ENCODE measurements at regions not wholly inside any gene's neighbourhood (a gene's known extent, or its start where the extent isn't known, plus 50 kb on each side); places are given as distances from the start of the nearest gene placed in this dataset.
"Not testable (repeated sequence)": the region's sequence is repeated elsewhere in the genome, so short reads cannot be mapped to it uniquely, and the experiment has no call there.

DNA sequence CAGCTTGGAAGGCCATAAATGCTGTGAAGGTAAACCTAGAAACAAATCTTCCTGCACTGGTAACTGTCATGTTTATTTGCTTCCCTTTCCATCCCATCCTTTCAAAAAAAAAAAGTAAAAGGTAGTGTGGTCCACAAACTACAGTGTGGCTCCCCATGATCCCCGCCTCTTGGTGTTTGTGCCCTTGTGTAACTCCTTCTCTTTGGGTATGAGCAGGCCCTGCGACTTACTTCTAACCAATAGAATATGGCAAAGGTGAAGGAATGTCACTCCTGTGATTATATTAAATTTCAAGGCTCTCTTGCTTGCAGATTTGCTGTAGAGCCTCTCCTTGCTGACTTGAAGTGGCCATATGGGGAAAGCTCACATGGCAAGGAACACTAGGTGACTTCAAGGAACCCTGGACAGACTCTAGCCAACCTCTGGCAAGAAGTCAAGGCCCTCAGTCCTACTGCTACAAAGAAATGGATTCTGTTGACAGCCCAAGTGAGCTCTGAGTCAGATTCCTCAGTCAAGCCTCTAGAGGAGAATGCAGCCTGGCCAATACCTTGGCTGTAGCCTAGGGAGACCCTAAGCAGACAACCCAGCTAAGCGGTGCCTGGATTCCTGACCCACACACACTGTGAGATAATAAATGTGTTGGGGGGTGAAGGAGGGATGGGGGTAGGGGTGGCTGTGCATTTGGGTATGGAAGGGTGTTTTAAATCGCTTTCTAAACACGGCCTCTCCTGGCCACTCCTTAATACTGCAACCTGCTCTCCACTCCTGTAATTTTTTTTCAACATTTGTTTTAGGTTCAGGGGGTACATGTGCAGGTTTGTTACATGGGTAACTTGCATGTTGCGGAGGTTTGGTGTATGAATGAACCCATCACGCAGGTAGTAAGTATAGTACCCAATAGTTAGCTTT is 115.0 kb upstream of the NBPF9 start:
- not testable (repeated sequence) for H3K9me3 ChIP-seq (ENCODE audit: low read depth, low read length); H3K4me3 ChIP-seq (ENCODE audit: low read length); H3K27me3 ChIP-seq (ENCODE audit: insufficient read depth, low read length); H3K4me1 ChIP-seq (ENCODE audit: insufficient read depth, low read length)

DNA sequence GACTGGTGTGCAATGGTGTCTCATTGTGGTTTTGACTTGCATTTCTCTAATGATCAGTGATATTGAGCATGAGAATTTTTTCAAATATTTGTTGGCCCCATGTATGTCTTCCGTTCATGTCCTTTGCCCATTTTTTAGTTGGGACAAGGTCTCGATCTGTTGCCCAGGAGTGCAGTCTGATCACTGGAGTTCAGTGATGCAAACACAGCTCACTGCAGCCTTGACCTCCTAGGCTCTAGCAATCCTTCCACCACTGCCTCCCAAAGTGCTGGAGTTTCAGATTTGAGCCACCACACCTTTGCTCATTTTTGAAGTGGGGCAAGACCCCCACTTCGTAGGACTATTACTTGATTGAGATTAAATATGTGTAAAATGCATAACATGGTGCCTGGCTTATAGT is 116.2 kb upstream of the NBPF9 start:
- not testable (repeated sequence) for H3K4me3 ChIP-seq (ENCODE audit: low read length); H3K4me1 ChIP-seq (ENCODE audit: insufficient read depth, low read length); H3K9me3 ChIP-seq (ENCODE audit: low read depth, low read length); H3K27me3 ChIP-seq (ENCODE audit: insufficient read depth, low read length)

DNA sequence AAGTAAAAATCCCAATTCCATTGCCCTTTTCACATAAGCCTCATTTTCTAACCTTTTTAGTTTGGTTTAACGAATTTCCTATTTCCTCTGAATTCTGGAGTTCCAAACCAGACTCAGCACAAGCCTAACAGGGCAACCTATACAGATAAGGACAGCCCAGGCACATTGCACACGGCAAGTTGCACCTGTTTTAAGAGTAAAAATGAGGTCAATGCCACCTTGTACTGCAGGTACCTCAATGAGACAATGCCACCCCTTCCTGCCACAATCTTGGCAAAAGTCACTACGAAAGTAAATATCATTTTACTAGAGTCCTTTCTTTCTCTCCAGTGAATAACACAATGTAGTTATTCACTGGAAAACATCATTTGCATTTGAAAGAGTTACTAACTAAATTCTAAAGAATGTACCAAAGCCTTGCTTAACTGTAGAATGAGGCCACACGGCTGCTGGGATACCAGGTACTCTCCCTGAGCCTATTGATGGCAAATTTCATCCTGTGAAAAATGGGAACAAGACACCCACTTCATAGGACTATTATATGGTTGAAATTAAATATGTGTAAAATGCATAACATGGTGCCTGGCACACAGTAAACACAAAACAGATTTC is 117.2 kb upstream of the NBPF9 start:
- not testable (repeated sequence) for H3K9me3 ChIP-seq (ENCODE audit: low read depth, low read length); H3K4me1 ChIP-seq (ENCODE audit: insufficient read depth, low read length); H3K27me3 ChIP-seq (ENCODE audit: insufficient read depth, low read length); H3K4me3 ChIP-seq (ENCODE audit: low read length)

DNA sequence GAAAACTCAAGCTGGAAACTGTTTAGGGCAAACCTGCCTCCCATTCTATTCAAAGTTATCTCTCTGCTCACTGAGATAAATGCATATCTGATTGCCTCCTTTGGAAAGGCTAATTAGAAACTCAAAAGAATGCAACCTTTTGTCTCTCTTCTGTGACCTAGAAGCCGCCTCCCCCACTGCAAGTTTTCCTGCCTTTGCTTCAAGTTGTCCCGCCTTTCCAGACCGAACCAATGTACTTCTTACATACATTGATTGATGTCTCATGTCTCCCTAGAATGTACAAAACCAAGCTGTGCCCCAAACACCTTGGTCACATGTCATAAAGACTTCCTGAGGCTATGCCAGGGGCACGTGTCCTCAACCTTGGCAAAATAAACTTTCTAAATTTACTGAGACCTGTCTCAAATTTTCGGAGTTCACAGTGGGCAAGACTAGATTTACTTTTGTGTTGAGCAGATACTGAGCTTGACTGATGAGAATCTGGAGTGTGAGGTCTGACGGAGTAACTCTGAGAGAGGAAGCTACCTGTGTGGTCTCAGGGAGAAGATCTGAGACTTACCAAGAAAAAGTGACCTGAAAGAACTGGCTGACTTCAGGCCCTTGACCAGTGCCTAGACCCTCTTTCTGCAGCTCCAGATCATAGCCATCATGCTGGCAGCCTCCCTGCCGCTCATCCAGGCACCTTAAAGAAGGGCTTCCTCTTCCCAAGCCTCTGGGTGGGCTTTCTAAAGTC is 124.7 kb upstream of the NBPF9 start:
- H3K4me1 ChIP-seq (ENCODE audit: insufficient read depth, low read length); H3K4me3 ChIP-seq (ENCODE audit: low read length); H3K27me3 ChIP-seq (ENCODE audit: insufficient read depth, low read length); H3K9me3 ChIP-seq (ENCODE audit: low read depth, low read length): not testable (repeated sequence)

DNA sequence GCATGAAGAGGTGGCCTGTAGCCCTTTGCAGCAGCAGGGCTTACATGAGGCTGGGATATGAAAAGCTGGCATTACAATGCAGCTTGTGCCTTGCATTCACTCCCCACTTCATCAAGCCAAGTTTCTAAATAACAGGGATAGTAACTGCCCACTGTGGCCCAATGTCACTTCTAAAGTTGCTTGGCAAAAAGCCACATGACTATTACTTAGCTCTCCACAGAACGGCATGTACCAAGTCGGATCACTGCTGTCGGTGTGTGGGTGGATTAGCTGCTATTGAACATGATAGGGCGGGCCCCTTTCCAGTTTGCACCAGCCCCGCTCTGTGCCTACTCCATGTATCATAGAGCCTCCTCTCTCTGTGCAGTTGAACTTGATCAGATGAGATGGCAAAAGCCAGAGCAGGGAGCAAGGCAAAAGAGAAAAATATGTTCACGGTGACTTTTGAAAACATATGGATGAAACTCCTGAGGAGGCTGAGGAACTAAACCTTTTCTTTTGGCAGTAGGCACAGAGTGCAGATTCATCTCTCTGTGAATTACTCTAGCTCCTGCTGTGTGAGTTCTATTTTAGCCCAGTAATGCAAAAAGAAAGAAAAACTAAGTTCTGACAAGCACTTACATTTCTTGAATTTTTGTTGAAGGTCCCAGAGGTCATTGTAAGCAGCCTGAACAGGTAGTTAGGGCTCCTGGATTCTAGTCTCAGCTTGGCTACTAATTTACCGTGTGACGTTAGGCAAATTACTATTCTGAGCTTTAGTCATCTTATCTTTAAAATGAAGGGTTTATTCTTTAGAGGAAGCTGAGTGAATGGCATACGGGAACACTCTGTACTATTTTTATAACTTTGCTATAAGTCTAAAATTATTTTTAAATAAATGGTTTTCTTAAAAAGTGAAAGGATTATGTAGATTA is 125.6 kb upstream of the NBPF9 start:
- H3K9me3 ChIP-seq (ENCODE audit: low read depth, low read length); H3K27me3 ChIP-seq (ENCODE audit: insufficient read depth, low read length); H3K4me1 ChIP-seq (ENCODE audit: insufficient read depth, low read length); H3K4me3 ChIP-seq (ENCODE audit: low read length): not testable (repeated sequence)

DNA sequence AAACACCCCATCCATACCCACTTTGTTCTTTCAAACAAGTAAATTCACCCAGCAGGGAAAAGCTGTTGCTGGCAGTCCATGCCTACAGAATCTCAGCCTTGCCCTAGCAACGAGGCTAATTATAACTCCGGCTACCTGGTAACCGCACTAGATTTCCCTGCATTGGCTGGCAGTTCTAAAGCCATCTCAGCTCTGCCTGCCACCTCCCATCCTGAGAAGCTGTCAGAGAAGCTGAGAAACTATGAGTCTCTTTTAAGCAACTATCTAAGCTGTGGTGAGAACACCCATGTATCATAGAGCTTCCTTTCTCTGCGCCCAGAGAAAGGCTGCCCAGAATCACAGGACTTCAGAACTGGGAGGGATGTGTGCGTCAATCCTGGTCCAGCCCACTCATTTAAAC is 126.5 kb upstream of the NBPF9 start:
- H3K4me3 ChIP-seq (ENCODE audit: low read length); H3K4me1 ChIP-seq (ENCODE audit: insufficient read depth, low read length); H3K27me3 ChIP-seq (ENCODE audit: insufficient read depth, low read length); H3K9me3 ChIP-seq (ENCODE audit: low read depth, low read length): not testable (repeated sequence)

DNA sequence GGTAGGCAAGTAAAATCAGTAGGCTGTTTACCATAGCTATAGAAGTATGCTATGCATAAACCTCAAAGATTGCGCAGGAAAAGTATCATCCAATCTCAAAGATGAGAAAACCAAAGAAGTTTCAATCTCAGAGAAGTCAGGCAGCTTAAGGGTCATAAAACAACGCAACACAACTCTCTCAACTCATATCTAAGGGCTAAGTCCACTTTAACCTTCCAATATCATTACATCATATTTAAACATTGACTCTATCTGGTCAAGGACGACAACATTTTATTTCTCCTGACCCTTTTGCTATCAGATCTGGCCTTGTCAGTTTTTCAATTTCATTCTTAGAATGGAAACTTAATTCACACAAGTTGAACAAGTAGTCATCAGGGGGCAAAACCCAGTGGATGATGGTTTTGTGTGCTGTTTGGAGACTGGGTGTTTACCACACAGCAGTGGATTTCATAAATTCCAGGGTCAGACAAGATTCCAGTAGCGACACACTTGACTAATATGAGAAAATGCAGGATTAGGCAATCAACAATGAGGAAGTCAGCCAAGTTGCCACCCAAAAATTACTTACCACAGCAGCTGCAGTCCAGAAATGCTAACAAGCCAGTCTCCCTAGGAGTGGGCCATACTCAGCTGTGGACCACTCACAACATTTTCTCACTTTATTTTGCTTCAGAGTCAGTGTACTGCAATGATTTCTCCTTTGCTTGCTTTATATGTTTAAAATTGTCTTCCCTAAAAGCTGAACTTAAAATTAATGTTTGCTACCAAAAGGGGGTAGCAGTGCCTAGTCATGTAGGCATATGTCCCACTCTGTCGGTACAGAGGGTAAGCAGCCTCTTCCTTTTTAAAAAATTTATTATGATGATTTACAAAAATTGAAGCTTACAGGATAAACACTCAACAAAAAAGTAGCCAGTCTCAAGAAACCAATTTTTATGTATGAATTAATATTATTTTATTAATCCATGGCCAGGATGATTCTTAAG is 131.9 kb upstream of the NBPF9 start:
- not testable (repeated sequence) for H3K4me3 ChIP-seq (ENCODE audit: low read length); H3K9me3 ChIP-seq (ENCODE audit: low read depth, low read length); H3K27me3 ChIP-seq (ENCODE audit: insufficient read depth, low read length); H3K4me1 ChIP-seq (ENCODE audit: insufficient read depth, low read length)

DNA sequence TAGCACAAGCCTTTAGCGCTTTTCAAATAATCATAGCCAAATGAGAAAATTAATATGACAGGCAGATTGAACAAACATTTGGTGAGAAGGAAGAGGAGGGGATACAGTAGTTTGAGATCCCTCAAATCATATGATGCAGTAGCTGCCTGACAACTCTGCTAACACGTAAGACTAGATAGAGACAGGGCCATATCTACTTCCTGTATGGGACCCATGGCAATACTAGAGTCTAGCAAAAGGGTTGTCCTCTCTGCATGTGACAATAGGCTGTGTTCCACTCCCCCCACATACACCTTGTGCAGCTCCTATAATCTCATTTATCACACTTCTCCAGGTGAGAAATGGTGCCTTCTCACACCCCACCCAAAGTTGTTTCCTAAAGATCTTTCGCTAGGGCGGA is 134.2 kb upstream of the NBPF9 start:
- H3K9me3 ChIP-seq (ENCODE audit: low read depth, low read length); H3K4me3 ChIP-seq (ENCODE audit: low read length); H3K4me1 ChIP-seq (ENCODE audit: insufficient read depth, low read length); H3K27me3 ChIP-seq (ENCODE audit: insufficient read depth, low read length): not testable (repeated sequence)

DNA sequence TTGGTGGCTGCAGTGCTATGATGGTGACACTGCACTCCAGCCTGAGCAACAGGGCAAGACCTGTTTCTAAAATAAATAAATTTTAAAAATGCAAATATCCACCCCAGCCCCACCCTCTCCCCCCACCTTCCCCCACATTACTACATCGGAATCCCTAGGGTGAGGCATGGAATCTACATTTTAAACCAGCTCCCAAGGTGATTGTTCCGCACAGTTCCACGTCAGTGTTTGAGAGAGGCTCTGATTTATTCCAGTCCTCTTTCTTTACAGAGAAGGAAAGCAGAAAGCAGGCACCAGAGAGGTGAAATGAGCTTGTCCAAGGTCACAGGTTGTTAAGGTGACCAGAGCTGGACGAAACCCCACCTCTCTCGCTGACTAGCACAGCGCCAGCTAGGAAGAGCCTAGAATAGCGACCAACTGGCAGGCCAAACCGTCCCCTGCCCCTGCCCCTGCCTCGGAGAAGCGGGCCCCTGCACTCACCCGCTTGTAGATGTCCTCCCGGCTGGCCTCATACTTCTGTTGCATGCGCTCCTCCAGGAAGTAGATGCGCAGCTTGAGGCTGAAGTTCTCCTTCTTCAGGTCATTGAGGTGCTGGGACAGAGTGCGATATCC is 136.7 kb upstream of the NBPF9 start:
- not testable (repeated sequence) for H3K9me3 ChIP-seq (ENCODE audit: low read depth, low read length)

DNA sequence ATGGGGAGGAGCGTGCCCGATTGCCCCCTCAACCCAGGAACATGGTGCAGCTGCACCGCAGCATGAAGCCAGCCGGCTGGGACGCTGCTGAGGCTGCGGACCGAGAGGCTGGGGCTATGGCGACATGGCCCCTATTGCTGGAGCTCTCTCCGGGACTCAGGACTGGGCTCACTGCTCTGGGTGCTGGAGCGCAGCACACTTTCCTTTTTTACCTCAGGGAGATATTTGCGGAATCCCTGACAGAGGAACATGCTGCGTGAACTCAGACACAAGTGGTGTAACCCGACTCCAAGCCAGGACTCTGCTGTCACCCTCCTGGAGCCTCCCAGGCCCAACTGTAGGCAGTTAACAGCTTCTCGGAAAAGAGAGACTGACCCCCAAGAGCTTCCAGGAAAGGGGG is 137.2 kb upstream of the NBPF9 start:
- not testable (repeated sequence) for H3K9me3 ChIP-seq (ENCODE audit: low read depth, low read length); H3K4me1 ChIP-seq (ENCODE audit: insufficient read depth, low read length); H3K4me3 ChIP-seq (ENCODE audit: low read length)

More for the DNA sequence above, 136.7 kb upstream of the NBPF9 start:
- not testable (repeated sequence) for H3K27me3 ChIP-seq (ENCODE audit: insufficient read depth, low read length); H3K4me3 ChIP-seq (ENCODE audit: low read length); H3K4me1 ChIP-seq (ENCODE audit: insufficient read depth, low read length)

DNA sequence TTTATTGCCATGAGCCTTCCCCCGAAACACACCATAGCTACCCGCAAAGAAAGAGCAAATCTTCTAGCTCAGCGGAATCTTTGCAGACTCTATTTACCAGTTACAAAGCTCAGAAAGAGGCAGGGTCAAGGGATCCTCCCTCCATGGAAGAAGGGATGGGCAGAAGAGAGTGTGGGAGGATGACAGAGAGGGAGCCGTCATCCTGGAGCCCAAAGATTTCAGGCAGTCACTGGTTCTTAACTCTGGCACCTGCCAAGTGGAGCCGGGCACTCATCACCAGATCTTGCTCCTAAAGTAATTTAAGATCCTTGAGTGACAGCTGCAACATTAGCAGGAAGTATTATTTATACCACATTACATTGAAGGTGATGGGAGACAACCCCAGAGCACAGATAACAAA is 137.9 kb upstream of the NBPF9 start:
- H3K4me1 ChIP-seq (ENCODE audit: insufficient read depth, low read length); H3K9me3 ChIP-seq (ENCODE audit: low read depth, low read length); H3K4me3 ChIP-seq (ENCODE audit: low read length); H3K27me3 ChIP-seq (ENCODE audit: insufficient read depth, low read length): not testable (repeated sequence)

More for the DNA sequence above, 137.2 kb upstream of the NBPF9 start:
- not testable (repeated sequence) for H3K27me3 ChIP-seq (ENCODE audit: insufficient read depth, low read length)

DNA sequence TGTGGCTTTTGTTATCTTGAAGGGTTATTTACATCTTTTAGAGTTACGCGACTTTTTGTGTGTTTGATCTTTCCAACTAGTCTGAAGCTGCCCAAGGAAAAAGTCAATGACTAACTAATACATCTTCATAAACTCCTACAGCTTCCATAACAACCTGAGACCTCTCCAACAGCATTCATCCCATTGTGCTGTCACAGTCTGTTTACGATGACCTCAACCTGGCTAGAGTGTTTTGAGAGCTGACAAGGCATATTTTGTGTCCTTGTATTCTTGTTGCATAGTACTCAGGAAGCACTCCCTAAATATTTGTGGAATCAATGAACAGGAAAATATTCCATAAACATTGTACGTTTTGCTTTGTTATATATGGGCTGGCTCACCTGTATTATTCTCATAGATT is 140.2 kb upstream of the NBPF9 start:
- H3K4me1 ChIP-seq (ENCODE audit: insufficient read depth, low read length); H3K4me3 ChIP-seq (ENCODE audit: low read length); H3K27me3 ChIP-seq (ENCODE audit: insufficient read depth, low read length); H3K9me3 ChIP-seq (ENCODE audit: low read depth, low read length): not testable (repeated sequence)

DNA sequence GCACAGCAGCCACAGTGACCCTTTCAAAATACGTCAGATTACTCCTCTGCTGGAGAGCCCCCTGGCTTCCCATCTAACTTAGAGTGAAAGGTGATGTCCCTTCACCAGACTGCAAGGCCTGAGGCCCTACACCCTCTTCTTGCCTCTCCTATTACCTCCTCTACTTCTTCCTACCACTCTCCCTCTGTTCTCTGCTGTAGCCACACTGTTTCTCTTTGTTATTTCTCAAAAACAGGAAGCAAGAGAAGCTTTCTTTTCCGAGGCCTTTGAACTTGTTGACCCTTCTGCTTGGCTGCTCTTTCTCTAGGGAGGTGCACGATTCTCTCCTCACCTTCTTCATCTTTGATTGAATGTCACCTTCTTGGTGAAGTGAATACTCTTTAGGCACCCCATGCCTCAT is 141.3 kb upstream of the NBPF9 start:
- H3K4me1 ChIP-seq (ENCODE audit: insufficient read depth, low read length); H3K9me3 ChIP-seq (ENCODE audit: low read depth, low read length); H3K27me3 ChIP-seq (ENCODE audit: insufficient read depth, low read length); H3K4me3 ChIP-seq (ENCODE audit: low read length): not testable (repeated sequence)

DNA sequence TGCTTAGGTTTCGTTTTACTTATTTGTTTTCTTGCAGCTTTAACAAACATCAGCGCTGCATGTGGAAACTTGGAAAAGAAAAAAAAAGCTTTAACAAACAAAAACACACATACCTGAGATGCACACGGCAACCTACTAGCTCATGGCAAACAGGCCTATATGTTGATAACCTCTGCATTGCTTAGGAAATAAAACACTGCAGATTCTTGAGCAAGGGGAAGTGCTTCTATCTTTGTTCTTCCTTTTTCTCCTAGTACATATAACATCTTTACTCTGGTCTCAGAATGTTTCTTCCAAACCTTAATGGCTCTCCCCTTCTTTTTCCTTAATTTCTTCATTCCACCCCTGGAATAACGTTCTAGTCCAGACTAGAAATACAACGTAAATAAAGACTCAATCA is 142.9 kb upstream of the NBPF9 start:
- not testable (repeated sequence) for H3K27me3 ChIP-seq (ENCODE audit: insufficient read depth, low read length)

More for the DNA sequence above, 142.9 kb upstream of the NBPF9 start:
- not testable (repeated sequence) for H3K4me3 ChIP-seq (ENCODE audit: low read length); H3K9me3 ChIP-seq (ENCODE audit: low read depth, low read length); H3K4me1 ChIP-seq (ENCODE audit: insufficient read depth, low read length)

All from mononuclear cell (primary cell).